ENCODE measurements at regions not wholly inside any gene's neighbourhood (a gene's known extent, or its start where the extent isn't known, plus 50 kb on each side); places are given as distances from the start of the nearest gene placed in this dataset.

GRCh38 chr7:123348690-123349089 is 148.9 kb upstream of the SLC13A1 start:
- no peak overlapping the region for H3K9ac ChIP-seq (ENCODE audit: insufficient read depth, low read length, poor library complexity, severe bottlenecking)
- no peaks in the 10 kb centered on the region for H3K4me1 ChIP-seq (ENCODE audit: control insufficient read depth in 1 of 2, insufficient read depth in 2 of 2, low read length in 2 of 2)
- H4K20me1 ChIP-seq (ENCODE audit: insufficient read depth, low read length) = no peaks in the 10 kb centered on the region
- no CpG with 5 or more reads among the region's 1 CpG for WGBS (ENCODE audit: insufficient coverage)
- H3K9me3 ChIP-seq (replicated peaks in 1 of 2; ENCODE audit: control insufficient read depth in 1 of 2, insufficient read depth in 1 of 2, low read length in 2 of 2) = no peaks in the 10 kb centered on the region
- no peak for DNase-seq
- no peak overlapping the region for H3K4me3 Mint-ChIP-seq
- H2AFZ ChIP-seq (ENCODE audit: insufficient read depth, low read depth, low read length, poor library complexity, severe bottlenecking) = no peak overlapping the region
- no peak for TF ChIP-seq CTCF (IDR thresholded peaks at IDR 0.05)
- no peaks in the 10 kb centered on the region for H3K4me1 Mint-ChIP-seq
- no peak overlapping the region for H3K4me3 ChIP-seq (replicated peaks in 1 of 3; ENCODE audit: low read depth in 2 of 3, low read length in 3 of 3)
- H3K9me3 Mint-ChIP-seq = peaks cover 0 to 5% (median 2%) of the 10 kb centered on the region in 7 donors
- no peak overlapping the region for H3K27ac ChIP-seq (ENCODE audit: low read depth in 1 of 2, low read length in 2 of 2)
- H3K79me2 ChIP-seq (ENCODE audit: insufficient read depth, low read length) = no peaks in the 10 kb centered on the region
- H3K27me3 ChIP-seq (ENCODE audit: control insufficient read depth in 2 of 2, insufficient read depth in 2 of 2, low read length in 2 of 2) = no peaks in the 10 kb centered on the region
- no peak overlapping the region for H3K27ac Mint-ChIP-seq
- peaks cover 0 to 3% (median 0%) of the 10 kb centered on the region in 3 donors for H3K27me3 Mint-ChIP-seq (ENCODE audit: low read depth in 3 of 3)
- intact Hi-C loops (cut with micrococcal nuclease) = no loop called here
- H3K36me3 ChIP-seq (replicated peaks in 1 of 2; ENCODE audit: control insufficient read depth in 1 of 2, insufficient read depth in 2 of 2, low read length in 2 of 2) = no peaks in the 10 kb centered on the region
- no peaks in the 10 kb centered on the region for H3K36me3 Mint-ChIP-seq
- H3K4me2 ChIP-seq (replicated peaks; ENCODE audit: extremely low read depth, low read length, poor library complexity, severe bottlenecking) = no peak overlapping the region

- Histone ChIP-seq H3K27ac (ENCODE audit: low read depth in 1 of 2, low read length in 2 of 2) (no peak overlapping the region), H3K79me2 (ENCODE audit: insufficient read depth, low read length) (no peaks in the 10 kb centered on the region), H3K4me1 (ENCODE audit: control insufficient read depth in 1 of 2, insufficient read depth in 2 of 2, low read length in 2 of 2) (no peaks in the 10 kb centered on the region), H2AFZ (ENCODE audit: insufficient read depth, low read depth, low read length, poor library complexity, severe bottlenecking) (no peak overlapping the region), H3K4me3 (replicated peaks in 1 of 3; ENCODE audit: low read depth in 2 of 3, low read length in 3 of 3) (no peak overlapping the region), H3K36me3 (replicated peaks in 1 of 2; ENCODE audit: control insufficient read depth in 1 of 2, insufficient read depth in 2 of 2, low read length in 2 of 2) (no peaks in the 10 kb centered on the region), H3K27me3 (ENCODE audit: control insufficient read depth in 2 of 2, insufficient read depth in 2 of 2, low read length in 2 of 2) (no peaks in the 10 kb centered on the region), H3K4me2 (replicated peaks; ENCODE audit: extremely low read depth, low read length, poor library complexity, severe bottlenecking) (no peak overlapping the region), H3K9ac (ENCODE audit: insufficient read depth, low read length, poor library complexity, severe bottlenecking) (no peak overlapping the region), H3K9me3 (replicated peaks in 1 of 2; ENCODE audit: control insufficient read depth in 1 of 2, insufficient read depth in 1 of 2, low read length in 2 of 2) (no peaks in the 10 kb centered on the region), H4K20me1 (ENCODE audit: insufficient read depth, low read length) (no peaks in the 10 kb centered on the region)
- H3K27ac Mint-ChIP-seq = no peak overlapping the region
- no peak for TF ChIP-seq CTCF (IDR thresholded peaks at IDR 0.05)
- no peak overlapping the region for H3K4me3 Mint-ChIP-seq
- no peaks in the 10 kb centered on the region for H3K36me3 Mint-ChIP-seq
- intact Hi-C loops (cut with micrococcal nuclease) = no loop called here
- no peaks in the 10 kb centered on the region for H3K4me1 Mint-ChIP-seq
- no peak for DNase-seq
- H3K9me3 Mint-ChIP-seq = peaks cover 0 to 5% (median 3%) of the 10 kb centered on the region in 7 donors
- peaks cover 0 to 3% (median 0%) of the 10 kb centered on the region in 3 donors for H3K27me3 Mint-ChIP-seq (ENCODE audit: low read depth in 3 of 3)
These were observed 147.0 kb upstream of the SLC13A1 start for GRCh38 chr7:123346766-123347165.

All from CD14-positive monocyte (primary cell).